ENCODE measurements at regions not wholly inside any gene's neighbourhood (a gene's known extent, or its start where the extent isn't known, plus 50 kb on each side); places are given as distances from the start of the nearest gene placed in this dataset.
"Not testable (repeated sequence)": the region's sequence is repeated elsewhere in the genome, so short reads cannot be mapped to it uniquely, and the experiment has no call there.

GRCh38 chr5:92560698-92561401 lies 1020.2 kb downstream of the NR2F1-AS1 start:
- Mint-ChIP-seq H3K27me3 (no peaks in the 10 kb centered on the region), H3K4me3 (no peak overlapping the region), H3K36me3 (no peaks in the 10 kb centered on the region), H3K9me3 (ENCODE audit: low read depth) (peaks cover 4% of the 10 kb centered on the region), H3K27ac (no peak overlapping the region), H3K4me1 (ENCODE audit: low read depth) (no peaks in the 10 kb centered on the region)

GRCh38 chr5:92559781-92560180 lies 1021.2 kb downstream of the NR2F1-AS1 start:
- Mint-ChIP-seq H3K27ac (no peak overlapping the region), H3K4me3 (no peak overlapping the region), H3K36me3 (no peaks in the 10 kb centered on the region), H3K9me3 (ENCODE audit: low read depth) (peaks cover 4% of the 10 kb centered on the region), H3K4me1 (ENCODE audit: low read depth) (no peaks in the 10 kb centered on the region), H3K27me3 (no peaks in the 10 kb centered on the region)

- Mint-ChIP-seq H3K27ac (no peak overlapping the region), H3K4me1 (ENCODE audit: low read depth) (no peaks in the 10 kb centered on the region), H3K9me3 (ENCODE audit: low read depth) (peaks cover 4% of the 10 kb centered on the region), H3K4me3 (no peak overlapping the region), H3K36me3 (no peaks in the 10 kb centered on the region), H3K27me3 (no peaks in the 10 kb centered on the region)
Measured at GRCh38 chr5:92559331-92559730, 1021.7 kb downstream of the NR2F1-AS1 start.

- Mint-ChIP-seq H3K4me1 (ENCODE audit: low read depth) (no peaks in the 10 kb centered on the region), H3K36me3 (no peaks in the 10 kb centered on the region), H3K27ac (no peak overlapping the region), H3K9me3 (ENCODE audit: low read depth) (peaks cover 4% of the 10 kb centered on the region), H3K27me3 (no peaks in the 10 kb centered on the region), H3K4me3 (no peak overlapping the region)
Measured at GRCh38 chr5:92556747-92557146, 1024.3 kb downstream of the NR2F1-AS1 start.

- Mint-ChIP-seq H3K4me3 (no peak overlapping the region), H3K36me3 (no peaks in the 10 kb centered on the region), H3K9me3 (ENCODE audit: low read depth) (peaks cover 4% of the 10 kb centered on the region), H3K4me1 (ENCODE audit: low read depth) (no peaks in the 10 kb centered on the region), H3K27ac (no peak overlapping the region), H3K27me3 (no peaks in the 10 kb centered on the region)
Measured at GRCh38 chr5:92554447-92555085, 1026.5 kb downstream of the NR2F1-AS1 start.

- Mint-ChIP-seq H3K36me3 (no peaks in the 10 kb centered on the region), H3K4me3 (no peak overlapping the region), H3K27ac (no peak overlapping the region), H3K27me3 (no peaks in the 10 kb centered on the region), H3K4me1 (ENCODE audit: low read depth) (no peaks in the 10 kb centered on the region), H3K9me3 (ENCODE audit: low read depth) (peaks cover 4% of the 10 kb centered on the region)
Measured at GRCh38 chr5:92553326-92553725, 1027.7 kb downstream of the NR2F1-AS1 start.

- Mint-ChIP-seq H3K4me1 (ENCODE audit: low read depth) (no peaks in the 10 kb centered on the region), H3K36me3 (no peaks in the 10 kb centered on the region), H3K4me3 (no peak overlapping the region), H3K27me3 (no peaks in the 10 kb centered on the region), H3K27ac (no peak overlapping the region), H3K9me3 (ENCODE audit: low read depth) (peaks cover 4% of the 10 kb centered on the region)
Measured at GRCh38 chr5:92552206-92553160, 1028.5 kb downstream of the NR2F1-AS1 start.

- Mint-ChIP-seq H3K4me1 (ENCODE audit: low read depth) (no peaks in the 10 kb centered on the region), H3K27me3 (no peaks in the 10 kb centered on the region), H3K4me3 (no peak overlapping the region), H3K36me3 (no peaks in the 10 kb centered on the region), H3K27ac (no peak overlapping the region), H3K9me3 (ENCODE audit: low read depth) (peaks cover 4% of the 10 kb centered on the region)
Measured at GRCh38 chr5:92548346-92548745, 1032.7 kb downstream of the NR2F1-AS1 start.

- Mint-ChIP-seq H3K36me3 (no peaks in the 10 kb centered on the region), H3K4me1 (ENCODE audit: low read depth) (no peaks in the 10 kb centered on the region), H3K27me3 (no peaks in the 10 kb centered on the region), H3K4me3 (no peak overlapping the region), H3K9me3 (ENCODE audit: low read depth) (peaks cover 10% of the 10 kb centered on the region), H3K27ac (no peak overlapping the region)
Measured at GRCh38 chr5:92544596-92544995, 1036.4 kb downstream of the NR2F1-AS1 start.

- H3K36me3 Mint-ChIP-seq, result no peaks in the 10 kb centered on the region
- no peak overlapping the region for H3K4me3 Mint-ChIP-seq
- H3K4me1 Mint-ChIP-seq (ENCODE audit: low read depth), result no peaks in the 10 kb centered on the region
- peaks cover 10% of the 10 kb centered on the region for H3K9me3 Mint-ChIP-seq (ENCODE audit: low read depth)
- no peak overlapping the region for H3K27ac Mint-ChIP-seq
- H3K27me3 Mint-ChIP-seq, result no peaks in the 10 kb centered on the region
Measured at GRCh38 chr5:92544036-92544435, 1037.0 kb downstream of the NR2F1-AS1 start.

- Mint-ChIP-seq H3K4me3 (no peak overlapping the region), H3K27ac (no peak overlapping the region), H3K9me3 (ENCODE audit: low read depth) (peaks cover 10% of the 10 kb centered on the region), H3K36me3 (no peaks in the 10 kb centered on the region), H3K27me3 (no peaks in the 10 kb centered on the region), H3K4me1 (ENCODE audit: low read depth) (no peaks in the 10 kb centered on the region)
Measured at GRCh38 chr5:92543201-92543600, 1037.8 kb downstream of the NR2F1-AS1 start.

GRCh38 chr5:92542017-92542416 lies 1039.0 kb downstream of the NR2F1-AS1 start:
- H3K4me3 Mint-ChIP-seq; H3K27me3 Mint-ChIP-seq; H3K27ac Mint-ChIP-seq; H3K4me1 Mint-ChIP-seq (ENCODE audit: low read depth); H3K36me3 Mint-ChIP-seq: not testable (repeated sequence)
- H3K9me3 Mint-ChIP-seq (ENCODE audit: low read depth), result peaks cover 13% of the 10 kb centered on the region

- H3K27ac Mint-ChIP-seq, result no peak overlapping the region
- no peaks in the 10 kb centered on the region for H3K36me3 Mint-ChIP-seq
- H3K4me3 Mint-ChIP-seq, result no peak overlapping the region
- H3K4me1 Mint-ChIP-seq (ENCODE audit: low read depth), result no peaks in the 10 kb centered on the region
- no peaks in the 10 kb centered on the region for H3K9me3 Mint-ChIP-seq (ENCODE audit: low read depth)
- no peaks in the 10 kb centered on the region for H3K27me3 Mint-ChIP-seq
Measured at GRCh38 chr5:92527311-92528078, 1053.5 kb downstream of the NR2F1-AS1 start.

GRCh38 chr5:92525131-92525530 lies 1055.9 kb downstream of the NR2F1-AS1 start:
- no peak overlapping the region for H3K27ac Mint-ChIP-seq
- peaks cover 3% of the 10 kb centered on the region for H3K9me3 Mint-ChIP-seq (ENCODE audit: low read depth)
- H3K36me3 Mint-ChIP-seq, result no peaks in the 10 kb centered on the region

More at GRCh38 chr5:92525131-92525530, 1055.9 kb downstream of the NR2F1-AS1 start:
- Mint-ChIP-seq H3K4me3 (no peak overlapping the region), H3K4me1 (ENCODE audit: low read depth) (no peaks in the 10 kb centered on the region), H3K27me3 (no peaks in the 10 kb centered on the region)
